Liver (tissue), 8 donors: ENCODE measurements at regions not wholly inside any gene's neighbourhood (a gene's known extent, or its start where the extent isn't known, plus 50 kb on each side); places are given as distances from the start of the nearest gene placed in this dataset.

Source experiments
- DNase-seq: peaks from one replicate; pipeline ENCODE4 v3.0.0-alpha.2; 2017; ENCODE audit warnings: low spot score
- H3K27ac ChIP-seq, 2 donors: one replicate each; pipeline ENCODE4 v1.7.0; 2013; ENCODE audit warnings: inconsistent platforms in 2 of 2, low read length in 2 of 2, control low read depth in 1 of 2, low read depth in 1 of 2, mild to moderate bottlenecking in 1 of 2
- H3K27me3 ChIP-seq, 4 donors: one replicate each; pipeline versions ENCODE4 v1.6.1 to v1.7.0; 2013; ENCODE audit warnings: low read length in 3 of 4, inconsistent platforms in 1 of 4, mild to moderate bottlenecking in 1 of 4, moderate library complexity in 1 of 4; ENCODE audit not compliant: control insufficient read depth in 4 of 4, insufficient read depth in 4 of 4
- H3K36me3 ChIP-seq, 4 donors: one replicate each; pipeline versions ENCODE4 v1.6.1 to v1.7.0; 2013; ENCODE audit warnings: low read length in 3 of 4, mild to moderate bottlenecking in 3 of 4, low read depth in 1 of 4, moderate library complexity in 1 of 4; ENCODE audit not compliant: control insufficient read depth in 4 of 4, insufficient read depth in 3 of 4
- H3K4me1 ChIP-seq, 4 donors: one replicate each; pipeline versions ENCODE4 v1.6.1 to v1.7.0; 2013; ENCODE audit warnings: low read length in 3 of 4, mild to moderate bottlenecking in 3 of 4, moderate library complexity in 1 of 4; ENCODE audit not compliant: control insufficient read depth in 4 of 4, insufficient read depth in 4 of 4
- H3K4me3 ChIP-seq, 3 donors: one replicate each; pipeline versions ENCODE4 v1.6.1 to v1.7.0; 2013; ENCODE audit warnings: low read length in 3 of 3, control low read depth in 1 of 3, low read depth in 1 of 3, mild to moderate bottlenecking in 1 of 3
- H3K9ac ChIP-seq, 2 donors: one replicate each; pipeline ENCODE4 v1.7.0; 2013; ENCODE audit warnings: low read length in 2 of 2, mild to moderate bottlenecking in 2 of 2, moderate library complexity in 2 of 2, control low read depth in 1 of 2, low read depth in 1 of 2
- H3K9me3 ChIP-seq, 4 donors: one replicate each; pipeline versions ENCODE4 v1.6.1 to v1.7.0; 2013; ENCODE audit warnings: low read length in 3 of 4; ENCODE audit not compliant: control insufficient read depth in 4 of 4
- ATF3 ChIP-seq: IDR thresholded peaks from 2 replicates; pipeline ENCODE4 v1.6.1; 2016; ENCODE audit warnings: antibody characterized with exemption
- CTCF ChIP-seq: fragments of 150-350 bp; IDR thresholded peaks from 2 replicates; pipeline ENCODE4 v1.5.1; 2017; ENCODE audit warnings: improper control_type of control experiment, low read depth, low read length; ENCODE audit not compliant: missing input control
- EGR1 ChIP-seq, 2 donors: IDR thresholded peaks; 2 replicates each; pipeline ENCODE4 v1.6.1; 2016 to 2018; ENCODE audit warnings: antibody characterized with exemption in 2 of 2, low read depth in 2 of 2
- FOXA1 ChIP-seq: IDR thresholded peaks from 2 replicates; pipeline ENCODE4 v1.6.1; 2016; ENCODE audit warnings: antibody characterized with exemption
- GABPA ChIP-seq, 2 donors: IDR thresholded peaks in 1 of 2; conservative IDR thresholded peaks in 1 of 2; 2 replicates each; pipeline ENCODE4 v1.6.1; 2016; ENCODE audit warnings: antibody characterized with exemption in 2 of 2, mild to moderate bottlenecking in 1 of 2, moderate library complexity in 1 of 2
- HNF4A ChIP-seq, 2 donors: conservative IDR thresholded peaks; 2 replicates each; pipeline ENCODE4 v1.6.1; 2016; ENCODE audit warnings: antibody characterized with exemption in 2 of 2, mild to moderate bottlenecking in 2 of 2
- HNF4G ChIP-seq: IDR thresholded peaks from 2 replicates; pipeline ENCODE4 v1.6.1; 2016; ENCODE audit warnings: antibody characterized with exemption
- JUND ChIP-seq, 2 donors: IDR thresholded peaks; 2 replicates each; pipeline ENCODE4 v1.6.1; 2016; ENCODE audit warnings: antibody characterized with exemption in 2 of 2
- MAX ChIP-seq: IDR thresholded peaks from 2 replicates; pipeline ENCODE4 v1.6.1; 2016; ENCODE audit warnings: antibody characterized with exemption
- NR2F2 ChIP-seq: IDR thresholded peaks from 2 replicates; pipeline ENCODE4 v1.6.1; 2016; ENCODE audit warnings: antibody characterized with exemption
- RAD21 ChIP-seq, 2 donors: IDR thresholded peaks; 2 replicates each; pipeline ENCODE4 v1.6.1; 2016; ENCODE audit warnings: antibody characterized with exemption in 2 of 2, mild to moderate bottlenecking in 2 of 2
- REST ChIP-seq: IDR thresholded peaks from 2 replicates; pipeline ENCODE4 v1.6.1; 2016; ENCODE audit warnings: antibody characterized with exemption, mild to moderate bottlenecking
- RXRA ChIP-seq, 2 donors: IDR thresholded peaks; 2 replicates each; pipeline ENCODE4 v1.6.1; 2017 to 2018; ENCODE audit warnings: antibody characterized with exemption in 2 of 2, mild to moderate bottlenecking in 1 of 2
- SP1 ChIP-seq: IDR thresholded peaks from 2 replicates; pipeline ENCODE4 v1.6.1; 2018; ENCODE audit warnings: antibody characterized with exemption, mild to moderate bottlenecking
- TAF1 ChIP-seq: conservative IDR thresholded peaks from 2 replicates; pipeline ENCODE4 v1.6.1; 2016; ENCODE audit warnings: antibody characterized with exemption, mild to moderate bottlenecking
- YY1 ChIP-seq: IDR thresholded peaks from 2 replicates; pipeline ENCODE4 v1.6.1; 2016; ENCODE audit warnings: antibody characterized with exemption, mild to moderate bottlenecking
- ZBTB33 ChIP-seq: IDR thresholded peaks from 2 replicates; pipeline ENCODE4 v1.6.1; 2016; ENCODE audit warnings: antibody characterized with exemption
- WGBS: extraction: QIAGEN DNeasy Blood & Tissue Kit; methylation state at CpG from one replicate; pipeline ENCODE4 v1.1.7; 2013; 5-methylcytosine and 5-hydroxymethylcytosine counted together
- donor health status: healthy.
- donor health status: healthy.
- donor health status: healthy.
- donor health status: healthy.
- donor health status: healthy.

GRCh38 chr3:164533275-164533674 lies 545.0 kb downstream of the SI start:
- H3K27ac ChIP-seq = no peak overlapping the region
- H3K4me1 ChIP-seq = peaks cover 0 to 3% (median 0%) of the 10 kb centered on the region in 4 donors
- no peaks in the 10 kb centered on the region for H3K9me3 ChIP-seq
- DNase-seq = no peak
- no peak for TF ChIP-seq SP1
- no peak for TF ChIP-seq RXRA (IDR thresholded peaks at IDR 0.05)
- TF ChIP-seq FOXA1 = no peak
- no peak for TF ChIP-seq EGR1 (IDR thresholded peaks at IDR 0.05; ENCODE audit: low read depth in 2 of 2)
- TF ChIP-seq HNF4G = no peak
- TF ChIP-seq YY1 = no peak
- TF ChIP-seq REST = no peak
- no peak for TF ChIP-seq HNF4A (conservative IDR thresholded peaks at IDR 0.05)
- no peak for TF ChIP-seq GABPA (IDR thresholded peaks at IDR 0.05 in 1 of 2, conservative IDR thresholded peaks at IDR 0.05 in 1 of 2)
- no peak for TF ChIP-seq JUND (IDR thresholded peaks at IDR 0.05)
- TF ChIP-seq NR2F2 = no peak
- TF ChIP-seq TAF1 = no peak
- TF ChIP-seq ZBTB33 = no peak
- TF ChIP-seq ATF3 = no peak
- no peak overlapping the region for H3K4me3 ChIP-seq
- 38% methylated on average over 3 of the region's 3 CpGs for WGBS
- H3K9ac ChIP-seq = no peak overlapping the region
- no peaks in the 10 kb centered on the region for H3K27me3 ChIP-seq
- no peaks in the 10 kb centered on the region for H3K36me3 ChIP-seq

GRCh38 chr3:164526250-164526649 lies 552.0 kb downstream of the SI start:
- Histone ChIP-seq H3K27ac (no peak overlapping the region), H3K9me3 (no peaks in the 10 kb centered on the region), H3K9ac (no peak overlapping the region), H3K4me3 (no peak overlapping the region), H3K4me1 (peaks cover 0 to 8% (median 6%) of the 10 kb centered on the region in 4 donors), H3K36me3 (no peaks in the 10 kb centered on the region), H3K27me3 (no peaks in the 10 kb centered on the region)
- DNase-seq = no peak
- WGBS = 87% methylated on average over 2 of the region's 2 CpGs
- TF ChIP-seq CTCF (no peak), NR2F2 (no peak), ZBTB33 (no peak), REST (no peak), RAD21 (IDR thresholded peaks at IDR 0.05) (no peak), SP1 (no peak), HNF4A (conservative IDR thresholded peaks at IDR 0.05) (no peak), YY1 (no peak), EGR1 (IDR thresholded peaks at IDR 0.05; ENCODE audit: low read depth in 2 of 2) (no peak), MAX (no peak), HNF4G (no peak)
